BLaER1 treated with 17β-estradiol and CSF1 and Interleukin-3, amounts not matched to agents 10 nM and 100 nM (cell line): ENCODE measurements at regions not wholly inside any gene's neighbourhood (a gene's known extent, or its start where the extent isn't known, plus 50 kb on each side); places are given as distances from the start of the nearest gene placed in this dataset.

Source experiments
- H3K27ac ChIP-seq, 11 experiments: shearing (Covaris generic); formaldehyde crosslinking; 2 replicates each; pipeline ENCODE4 v1.8.1; 2022
- H3K27me3 ChIP-seq, 11 experiments: shearing (Covaris generic); formaldehyde crosslinking; 2 replicates each; pipeline ENCODE4 v1.8.1; 2022
- H3K36me3 ChIP-seq, 11 experiments: shearing (Covaris generic); formaldehyde crosslinking; 2 replicates each; pipeline ENCODE4 v1.8.1; 2022
- H3K4me1 ChIP-seq, 10 experiments: shearing (Covaris generic); formaldehyde crosslinking; 2 replicates each; pipeline ENCODE4 v1.8.1; 2022
- H3K4me2 ChIP-seq, 11 experiments: shearing (Covaris generic); formaldehyde crosslinking; 2 replicates each; pipeline ENCODE4 v1.8.1; 2022
- H3K4me3 ChIP-seq, 10 experiments: shearing (Covaris generic); formaldehyde crosslinking; 2 replicates each; pipeline ENCODE4 v1.8.1; 2022
- H3K9ac ChIP-seq, 11 experiments: shearing (Covaris generic); formaldehyde crosslinking; 2 replicates each; pipeline ENCODE4 v1.8.1; 2022
- H3K9me3 ChIP-seq, 11 experiments: shearing (Covaris generic); formaldehyde crosslinking; replicated peaks in 1 of 11; 2 replicates each; pipeline ENCODE4 v1.8.1; 2022
- H4K20me1 ChIP-seq, 11 experiments: shearing (Covaris generic); formaldehyde crosslinking; 2 replicates each; pipeline ENCODE4 v1.8.1; 2022
- Cebpa-rat ChIP-seq, 11 experiments: shearing (Covaris generic); IDR thresholded peaks; 2 replicates each; pipeline ENCODE4 v1.8.1; 2022

- Histone ChIP-seq H3K27ac (no peak overlapping the region), H3K9ac (no peak overlapping the region), H3K4me3 (no peak overlapping the region), H3K9me3 (no peaks in the 10 kb centered on the region), H3K4me2 (no peak overlapping the region), H3K36me3 (no peaks in the 10 kb centered on the region), H3K4me1 (no peaks in the 10 kb centered on the region), H3K27me3 (no peaks in the 10 kb centered on the region), H4K20me1 (no peaks in the 10 kb centered on the region)
- no peak for TF ChIP-seq Cebpa-rat (IDR thresholded peaks at IDR 0.05)
Observed at GRCh38 chr6:101322921-101323320, 70.6 kb upstream of the GRIK2 start.

- H3K27ac ChIP-seq = no peak overlapping the region
- no peak for TF ChIP-seq Cebpa-rat (IDR thresholded peaks at IDR 0.05)
- no peak overlapping the region for H3K4me3 ChIP-seq
- H3K4me1 ChIP-seq = no peaks in the 10 kb centered on the region
- no peak overlapping the region for H3K4me2 ChIP-seq
- no peaks in the 10 kb centered on the region for H3K9me3 ChIP-seq
- H3K27me3 ChIP-seq = no peaks in the 10 kb centered on the region
- no peaks in the 10 kb centered on the region for H4K20me1 ChIP-seq
- H3K36me3 ChIP-seq = no peaks in the 10 kb centered on the region
- no peak overlapping the region for H3K9ac ChIP-seq
Observed at GRCh38 chr6:101326411-101326810, 67.1 kb upstream of the GRIK2 start.

GRCh38 chr6:101341926-101342325, 51.6 kb upstream of the GRIK2 start:
- no peak overlapping the region for H3K4me2 ChIP-seq
- H3K27ac ChIP-seq = no peak overlapping the region
- no peak for TF ChIP-seq Cebpa-rat (IDR thresholded peaks at IDR 0.05)
- H3K9me3 ChIP-seq = no peaks in the 10 kb centered on the region
- no peaks in the 10 kb centered on the region for H3K27me3 ChIP-seq
- H3K4me3 ChIP-seq = no peak overlapping the region
- H4K20me1 ChIP-seq = no peaks in the 10 kb centered on the region
- no peak overlapping the region for H3K9ac ChIP-seq
- no peaks in the 10 kb centered on the region for H3K36me3 ChIP-seq
- no peaks in the 10 kb centered on the region for H3K4me1 ChIP-seq
